PFSK-1 (cell line): ENCODE measurements at regions not wholly inside any gene's neighbourhood (a gene's known extent, or its start where the extent isn't known, plus 50 kb on each side); places are given as distances from the start of the nearest gene placed in this dataset.

Source experiments
- FOXP2 ChIP-seq: optimal IDR thresholded peaks from 2 replicates; pipeline ENCODE3; 2011; ENCODE audit warnings: borderline replicate concordance, control low read depth, inconsistent platforms; ENCODE audit not compliant: insufficient read depth; ENCODE audit errors: extremely low read length, extremely low read depth
- POLR2AphosphoS5 ChIP-seq: IDR thresholded peaks from 2 replicates; pipeline ENCODE4 v1.6.1; 2012; ENCODE audit warnings: low read depth, mild to moderate bottlenecking, control low read depth, low read length, moderate library complexity
- SIN3A ChIP-seq: IDR thresholded peaks from 2 replicates; pipeline ENCODE4 v1.6.1; 2012; ENCODE audit warnings: mild to moderate bottlenecking, low read length, moderate library complexity, borderline replicate concordance; ENCODE audit not compliant: insufficient read depth
- TAF1 ChIP-seq: IDR thresholded peaks from 2 replicates; pipeline ENCODE4 v1.6.1; 2012; ENCODE audit warnings: low read length, control low read depth, borderline replicate concordance; ENCODE audit not compliant: insufficient read depth
- TF ChIP-seq, protein P1 (sequence below), 2 experiments: IDR thresholded peaks; 2 replicates each; pipeline versions ENCODE4 v1.6.1 to v1.8.0; 2011 to 2012; ENCODE audit warnings: low read depth in 2 of 2, low read length in 2 of 2, control low read depth in 1 of 2, inconsistent platforms in 1 of 2, mild to moderate bottlenecking in 1 of 2, moderate library complexity in 1 of 2; ENCODE audit not compliant: insufficient read depth in 1 of 2

DNA sequence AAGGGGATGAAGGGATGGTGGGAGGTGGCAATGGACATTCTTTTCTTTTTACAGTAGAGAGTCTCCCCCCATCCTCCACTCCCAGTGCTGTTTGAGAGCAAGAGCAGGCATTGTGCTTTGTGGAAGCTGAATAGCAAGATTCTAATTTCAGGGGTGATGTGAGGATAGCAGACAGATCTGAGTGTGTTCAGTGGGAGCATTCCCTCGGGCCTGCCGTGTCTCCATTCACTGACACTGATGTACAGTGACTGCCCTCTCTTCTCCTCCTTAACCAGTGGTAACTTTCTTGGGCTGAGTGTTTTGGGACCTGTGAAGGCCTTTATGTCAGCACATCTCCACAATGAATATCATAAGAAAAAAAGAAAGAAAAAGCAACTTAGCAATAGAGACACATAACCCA lies 396.6 kb upstream of the RPS6KA3 start:
- no peak for TF ChIP-seq TAF1
- no peak for TF ChIP-seq POLR2AphosphoS5
- TF ChIP-seq, protein P1, sequence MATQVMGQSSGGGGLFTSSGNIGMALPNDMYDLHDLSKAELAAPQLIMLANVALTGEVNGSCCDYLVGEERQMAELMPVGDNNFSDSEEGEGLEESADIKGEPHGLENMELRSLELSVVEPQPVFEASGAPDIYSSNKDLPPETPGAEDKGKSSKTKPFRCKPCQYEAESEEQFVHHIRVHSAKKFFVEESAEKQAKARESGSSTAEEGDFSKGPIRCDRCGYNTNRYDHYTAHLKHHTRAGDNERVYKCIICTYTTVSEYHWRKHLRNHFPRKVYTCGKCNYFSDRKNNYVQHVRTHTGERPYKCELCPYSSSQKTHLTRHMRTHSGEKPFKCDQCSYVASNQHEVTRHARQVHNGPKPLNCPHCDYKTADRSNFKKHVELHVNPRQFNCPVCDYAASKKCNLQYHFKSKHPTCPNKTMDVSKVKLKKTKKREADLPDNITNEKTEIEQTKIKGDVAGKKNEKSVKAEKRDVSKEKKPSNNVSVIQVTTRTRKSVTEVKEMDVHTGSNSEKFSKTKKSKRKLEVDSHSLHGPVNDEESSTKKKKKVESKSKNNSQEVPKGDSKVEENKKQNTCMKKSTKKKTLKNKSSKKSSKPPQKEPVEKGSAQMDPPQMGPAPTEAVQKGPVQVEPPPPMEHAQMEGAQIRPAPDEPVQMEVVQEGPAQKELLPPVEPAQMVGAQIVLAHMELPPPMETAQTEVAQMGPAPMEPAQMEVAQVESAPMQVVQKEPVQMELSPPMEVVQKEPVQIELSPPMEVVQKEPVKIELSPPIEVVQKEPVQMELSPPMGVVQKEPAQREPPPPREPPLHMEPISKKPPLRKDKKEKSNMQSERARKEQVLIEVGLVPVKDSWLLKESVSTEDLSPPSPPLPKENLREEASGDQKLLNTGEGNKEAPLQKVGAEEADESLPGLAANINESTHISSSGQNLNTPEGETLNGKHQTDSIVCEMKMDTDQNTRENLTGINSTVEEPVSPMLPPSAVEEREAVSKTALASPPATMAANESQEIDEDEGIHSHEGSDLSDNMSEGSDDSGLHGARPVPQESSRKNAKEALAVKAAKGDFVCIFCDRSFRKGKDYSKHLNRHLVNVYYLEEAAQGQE (IDR thresholded peaks at IDR 0.05; ENCODE audit: insufficient read depth in 1 of 2, low read depth in 2 of 2, low read length in 2 of 2), result no peak
- TF ChIP-seq FOXP2, result no peak
- no peak for TF ChIP-seq SIN3A

DNA sequence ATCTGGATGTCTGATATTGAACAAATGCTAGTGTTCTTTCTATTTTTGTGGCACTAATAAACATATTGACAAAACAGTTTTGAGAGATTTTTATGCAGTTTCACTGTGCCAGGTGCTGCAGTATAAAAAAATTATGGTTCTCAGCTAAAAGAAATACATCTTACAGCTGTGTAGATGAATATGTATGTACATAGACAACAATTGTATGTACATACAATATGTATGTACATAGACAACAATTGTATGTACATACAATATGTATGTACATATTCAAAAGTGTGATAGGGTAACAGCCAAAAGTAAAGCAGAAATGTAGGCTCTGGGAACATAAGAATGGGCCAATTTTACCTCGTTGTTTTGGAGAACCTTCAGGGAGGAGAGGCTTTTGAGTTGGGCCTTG lies 390.0 kb upstream of the RPS6KA3 start:
- TF ChIP-seq SIN3A (no peak), POLR2AphosphoS5 (no peak), FOXP2 (no peak), TAF1 (no peak)
- TF ChIP-seq, protein P1 (IDR thresholded peaks at IDR 0.05; ENCODE audit: insufficient read depth in 1 of 2, low read depth in 2 of 2, low read length in 2 of 2), result no peak

DNA sequence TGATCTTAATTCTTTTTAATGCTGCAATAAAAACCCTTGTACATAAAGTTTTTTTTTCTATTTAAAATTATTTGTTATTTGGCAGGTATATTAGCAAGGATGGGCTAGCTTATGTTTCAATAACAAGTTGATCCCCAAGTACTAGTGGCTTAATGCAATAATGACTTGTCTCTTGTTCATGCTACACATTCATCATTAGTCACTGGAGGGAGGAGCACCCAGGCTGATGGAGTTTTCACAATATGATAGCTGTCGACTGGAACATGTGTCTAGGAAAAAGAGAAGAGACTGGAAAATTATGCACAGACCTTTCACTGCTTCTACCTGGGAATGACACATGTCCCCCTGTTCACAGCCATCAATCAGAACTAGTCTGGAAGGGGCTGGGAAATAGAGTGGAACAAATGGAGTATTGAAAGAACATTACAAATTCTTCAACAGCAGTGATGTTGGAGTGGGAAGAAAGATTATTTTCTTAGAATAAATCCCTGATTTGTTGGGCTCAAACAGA lies 387.9 kb upstream of the RPS6KA3 start:
- TF ChIP-seq TAF1 (no peak), SIN3A (no peak), FOXP2 (no peak), POLR2AphosphoS5 (no peak)
- TF ChIP-seq, protein P1 (IDR thresholded peaks at IDR 0.05; ENCODE audit: insufficient read depth in 1 of 2, low read depth in 2 of 2, low read length in 2 of 2), result no peak

DNA sequence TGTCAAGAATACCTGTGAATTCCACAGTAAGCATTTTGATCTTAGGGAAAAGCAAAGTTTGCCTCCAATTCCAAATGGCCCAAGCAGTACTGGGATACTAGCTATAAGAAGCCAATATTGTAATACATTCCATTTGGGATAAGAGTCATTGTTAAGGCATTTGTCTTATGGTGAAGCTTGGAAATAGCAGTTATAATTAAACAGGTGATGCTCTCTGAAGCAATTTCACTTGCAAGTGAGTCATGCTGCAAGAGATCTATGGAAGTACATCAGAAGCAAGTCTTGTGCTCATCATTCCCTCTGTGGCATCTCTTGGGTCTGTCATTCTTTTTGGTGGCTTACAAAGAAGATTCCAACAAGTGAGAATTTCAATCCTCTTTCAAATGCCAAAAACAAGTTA lies 386.4 kb upstream of the RPS6KA3 start:
- TF ChIP-seq FOXP2, result no peak
- TF ChIP-seq TAF1, result no peak
- TF ChIP-seq, protein P1 (IDR thresholded peaks at IDR 0.05; ENCODE audit: insufficient read depth in 1 of 2, low read depth in 2 of 2, low read length in 2 of 2), result no peak
- no peak for TF ChIP-seq POLR2AphosphoS5
- TF ChIP-seq SIN3A, result no peak

DNA sequence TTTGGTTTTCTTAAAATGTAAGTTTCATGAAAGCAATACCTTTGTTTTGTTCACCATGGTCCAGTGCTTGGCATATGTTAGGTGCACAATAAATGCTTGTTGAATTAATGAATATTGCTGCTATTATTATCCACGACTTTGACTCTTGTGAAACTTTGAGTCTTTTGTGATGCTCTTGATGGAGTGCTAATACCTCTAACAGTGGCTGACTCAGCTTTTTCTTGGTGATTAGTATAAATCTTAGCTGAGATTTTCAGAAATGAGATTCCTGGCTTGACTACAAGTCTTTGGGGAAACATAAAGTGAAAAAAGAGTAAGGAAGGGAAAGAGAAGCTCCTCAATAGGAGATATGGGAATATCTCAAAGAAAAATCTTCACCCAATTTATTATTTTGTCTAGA lies 375.2 kb upstream of the RPS6KA3 start:
- TF ChIP-seq TAF1 (no peak), FOXP2 (no peak)

DNA sequence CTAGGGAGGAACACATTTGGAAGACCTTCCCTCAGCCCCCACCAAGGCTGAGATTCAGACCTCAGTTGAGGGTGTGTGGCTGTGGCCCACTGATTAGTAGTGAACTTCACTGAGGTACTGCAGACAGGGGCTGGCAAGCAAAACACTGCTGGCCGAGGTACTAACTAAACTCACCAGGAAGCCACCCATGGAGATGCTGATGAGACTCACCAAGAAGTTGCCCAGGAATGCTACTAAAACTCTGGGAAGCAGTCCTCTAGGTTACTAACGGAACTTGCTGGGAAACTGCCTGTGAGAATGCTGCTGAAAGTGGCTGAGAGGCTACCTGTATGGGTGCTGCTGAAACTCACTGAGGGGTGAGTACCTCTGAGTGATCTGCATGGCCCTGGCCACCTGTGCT lies 372.4 kb upstream of the RPS6KA3 start:
- TF ChIP-seq, protein P1 (IDR thresholded peaks at IDR 0.05; ENCODE audit: insufficient read depth in 1 of 2, low read depth in 2 of 2, low read length in 2 of 2), result no peak
- TF ChIP-seq TAF1 (no peak), FOXP2 (no peak), POLR2AphosphoS5 (no peak), SIN3A (no peak)
